HG03342 (cell line): ENCODE measurements at regions not wholly inside any gene's neighbourhood (a gene's known extent, or its start where the extent isn't known, plus 50 kb on each side); places are given as distances from the start of the nearest gene placed in this dataset.

Experiments used
- ATAC-seq: cut with Tn5 transposase; IDR thresholded peaks from one replicate; pipeline ENCODE4 v1.9.1; 2021; ENCODE audit warnings: mild to moderate bottlenecking, moderate library complexity; ENCODE audit not compliant: unreplicated experiment

DNA sequence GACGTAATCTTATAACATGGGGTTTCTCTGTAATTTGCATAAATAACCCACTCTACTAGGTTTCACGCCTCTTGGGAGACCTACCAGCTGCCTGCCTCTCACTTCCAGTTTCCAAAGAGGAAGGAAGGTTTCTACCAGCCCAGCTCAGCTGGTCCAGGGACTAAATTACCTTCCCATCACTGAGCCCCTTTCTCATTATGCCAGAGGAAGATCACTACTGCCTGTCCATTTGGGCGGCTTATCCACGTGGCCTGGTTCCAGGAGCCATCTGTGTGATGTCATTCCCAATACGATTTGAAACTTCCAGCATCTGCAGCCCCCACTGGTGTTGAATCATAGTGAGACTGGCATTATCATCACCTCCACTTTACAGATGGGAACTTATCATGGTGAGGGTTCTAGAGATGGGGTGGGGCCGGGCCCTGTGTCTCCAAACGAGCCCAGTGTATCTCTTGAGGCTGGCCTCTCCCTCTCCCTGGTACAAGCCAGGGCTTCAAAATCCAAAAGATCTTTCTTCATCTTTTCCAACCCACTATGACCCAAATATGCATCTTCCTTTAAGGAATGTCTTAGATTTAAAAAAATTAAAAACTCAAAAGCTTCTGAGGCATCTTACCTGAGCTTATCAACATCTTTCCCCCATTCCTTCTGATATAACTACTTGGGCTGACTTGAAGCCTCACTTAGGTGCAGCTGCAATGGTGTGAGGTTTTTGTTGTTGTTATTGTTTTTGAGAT is 140.8 kb downstream of the DDX1 start:
- ATAC-seq, result peak; percentile 96

- ATAC-seq, result no peak
Measured at GRCh38 chr2:15733867-15734673, 142.4 kb downstream of the DDX1 start.

GRCh38 chr2:15734674-15735483 is 143.2 kb downstream of the DDX1 start:
- no peak for ATAC-seq

- no peak for ATAC-seq
Measured at GRCh38 chr2:15735484-15736326, 144.0 kb downstream of the DDX1 start.

- ATAC-seq, result no peak
Measured at GRCh38 chr2:15736396-15737180, 144.9 kb downstream of the DDX1 start.

- no peak for ATAC-seq
Measured at GRCh38 chr2:15737314-15738224, 145.9 kb downstream of the DDX1 start.

- no peak for ATAC-seq
Measured at GRCh38 chr2:15738225-15738546, 146.5 kb downstream of the DDX1 start.

GRCh38 chr2:15738943-15739342 is 147.3 kb downstream of the DDX1 start:
- ATAC-seq, result no peak

DNA sequence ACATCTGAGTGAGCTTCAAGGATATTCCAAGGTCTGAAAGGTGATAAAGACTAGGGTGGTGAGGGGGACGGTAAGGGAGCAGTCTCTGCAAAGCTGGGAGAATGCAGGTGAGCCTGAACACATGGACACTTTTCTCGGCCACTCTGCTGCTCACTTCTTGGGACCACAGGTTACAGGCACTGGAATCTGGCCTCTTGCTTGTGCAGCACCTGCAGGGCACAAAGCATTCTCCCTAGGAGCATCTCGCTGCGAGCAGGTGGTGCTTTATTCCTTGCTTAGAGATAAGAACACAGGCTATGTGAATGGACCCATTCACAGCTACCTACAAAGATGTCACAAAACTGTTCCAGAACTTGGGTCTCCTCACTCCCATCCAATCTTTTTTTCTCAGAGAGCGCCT is 153.2 kb downstream of the DDX1 start:
- no peak for ATAC-seq

- no peak for ATAC-seq
Measured at GRCh38 chr2:15745350-15745749, 153.7 kb downstream of the DDX1 start.

DNA sequence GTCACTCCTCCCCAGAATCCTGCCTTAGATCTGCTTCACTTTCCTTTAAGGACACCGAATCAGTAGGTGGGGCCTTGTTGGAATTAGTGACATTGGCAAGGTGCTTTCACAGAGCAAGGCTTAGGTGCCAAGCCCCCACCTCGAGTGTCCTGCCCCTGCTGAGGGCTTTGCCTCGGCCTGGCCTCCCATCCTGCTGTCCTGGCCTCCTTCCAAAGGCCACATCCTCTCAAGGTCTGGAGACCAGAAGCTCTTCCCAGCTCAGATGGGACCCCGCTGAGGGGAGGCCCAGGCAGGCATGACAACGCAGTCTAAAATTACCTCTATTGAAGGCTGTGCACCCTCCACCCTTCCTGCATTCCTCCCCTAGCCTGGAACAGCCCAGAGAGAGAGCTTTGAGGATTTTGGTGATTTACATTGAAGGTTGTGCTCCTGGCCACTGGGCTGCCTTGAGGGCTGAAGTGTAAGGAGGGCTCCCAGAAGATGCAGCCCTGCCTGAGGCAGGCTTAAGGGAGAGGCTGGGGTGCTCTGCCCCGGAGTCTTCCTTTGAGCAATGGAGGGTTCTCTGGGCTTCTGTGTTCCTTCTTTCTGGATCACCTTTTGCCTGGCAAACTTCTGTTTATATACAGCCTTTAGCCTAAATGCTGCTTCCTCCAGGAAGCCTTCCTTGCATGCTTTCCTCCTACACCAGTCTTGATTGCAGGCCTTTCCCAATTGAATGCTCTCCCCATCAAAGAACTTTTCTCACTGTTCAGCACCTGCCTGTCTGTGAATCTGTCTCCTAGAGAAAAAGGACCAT is 154.4 kb downstream of the DDX1 start:
- ATAC-seq, result no peak

DNA sequence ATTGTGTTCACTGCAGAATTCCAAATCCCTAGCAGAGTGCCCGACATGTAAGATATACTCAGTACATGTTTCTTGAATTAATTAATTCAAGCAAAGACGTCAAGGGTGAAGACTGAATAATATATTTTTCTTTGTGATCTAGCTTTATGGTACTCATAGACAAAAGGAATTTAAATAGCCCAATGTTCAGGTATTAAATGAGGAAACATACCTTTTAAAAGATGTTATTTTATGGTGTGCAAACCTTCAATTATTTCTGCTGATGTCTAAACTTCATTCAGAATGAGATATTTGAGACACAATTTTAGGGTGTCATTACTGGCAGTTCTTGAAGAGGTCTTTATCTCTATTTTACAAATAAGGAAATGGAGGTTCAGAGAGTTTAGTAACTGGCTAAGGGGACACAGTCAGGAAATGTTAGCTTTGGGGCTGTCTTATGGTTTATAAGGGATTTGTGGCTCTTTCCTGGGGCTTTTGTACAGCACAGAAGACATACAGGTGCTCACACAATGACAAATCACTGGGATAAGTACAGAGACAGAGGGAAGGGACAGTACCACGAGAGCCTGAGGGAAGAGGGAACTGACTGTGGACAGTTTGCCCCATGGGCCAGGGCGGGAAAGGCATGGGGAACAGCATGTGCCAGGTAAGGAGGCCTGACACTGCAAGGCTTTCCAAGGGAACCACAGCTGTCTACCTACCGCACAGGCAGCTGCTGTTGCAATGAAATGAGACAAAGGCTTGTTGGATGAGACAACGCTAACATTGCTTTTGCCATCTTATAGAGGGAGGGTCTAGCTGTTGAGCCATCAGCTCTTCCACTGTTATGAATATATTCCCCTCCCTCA is 155.3 kb downstream of the DDX1 start:
- ATAC-seq, result no peak

GRCh38 chr2:15747603-15748471 is 156.2 kb downstream of the DDX1 start:
- no peak for ATAC-seq

DNA sequence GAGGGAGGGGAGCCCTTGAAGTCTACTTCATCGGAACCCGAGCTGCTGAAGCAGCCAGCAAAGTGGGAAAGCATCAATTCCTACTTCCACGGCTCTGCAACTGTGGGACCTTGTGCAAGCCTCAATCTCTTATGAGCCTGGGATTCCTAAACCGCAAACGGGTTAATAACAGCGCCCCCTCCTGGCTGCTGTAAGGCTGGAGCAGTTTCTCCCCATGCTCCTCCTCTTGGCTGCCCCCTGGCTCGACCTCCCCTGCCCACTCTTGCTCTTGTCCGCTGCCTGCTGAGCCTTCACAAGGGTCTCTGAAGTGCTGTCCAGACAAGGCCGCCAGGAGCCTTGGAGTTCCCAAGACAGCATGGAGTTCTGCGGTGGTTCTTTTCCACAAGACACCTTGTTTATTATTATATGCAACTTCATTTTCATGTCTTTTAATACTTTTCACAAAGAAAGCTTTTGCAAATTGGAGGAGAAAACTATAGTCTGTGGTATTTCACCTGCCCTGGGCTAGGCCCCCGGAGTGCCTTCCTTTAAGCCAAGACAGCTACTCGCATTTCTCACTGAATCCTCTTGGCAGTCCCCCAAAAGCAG is 157.2 kb downstream of the DDX1 start:
- ATAC-seq, result no peak

DNA sequence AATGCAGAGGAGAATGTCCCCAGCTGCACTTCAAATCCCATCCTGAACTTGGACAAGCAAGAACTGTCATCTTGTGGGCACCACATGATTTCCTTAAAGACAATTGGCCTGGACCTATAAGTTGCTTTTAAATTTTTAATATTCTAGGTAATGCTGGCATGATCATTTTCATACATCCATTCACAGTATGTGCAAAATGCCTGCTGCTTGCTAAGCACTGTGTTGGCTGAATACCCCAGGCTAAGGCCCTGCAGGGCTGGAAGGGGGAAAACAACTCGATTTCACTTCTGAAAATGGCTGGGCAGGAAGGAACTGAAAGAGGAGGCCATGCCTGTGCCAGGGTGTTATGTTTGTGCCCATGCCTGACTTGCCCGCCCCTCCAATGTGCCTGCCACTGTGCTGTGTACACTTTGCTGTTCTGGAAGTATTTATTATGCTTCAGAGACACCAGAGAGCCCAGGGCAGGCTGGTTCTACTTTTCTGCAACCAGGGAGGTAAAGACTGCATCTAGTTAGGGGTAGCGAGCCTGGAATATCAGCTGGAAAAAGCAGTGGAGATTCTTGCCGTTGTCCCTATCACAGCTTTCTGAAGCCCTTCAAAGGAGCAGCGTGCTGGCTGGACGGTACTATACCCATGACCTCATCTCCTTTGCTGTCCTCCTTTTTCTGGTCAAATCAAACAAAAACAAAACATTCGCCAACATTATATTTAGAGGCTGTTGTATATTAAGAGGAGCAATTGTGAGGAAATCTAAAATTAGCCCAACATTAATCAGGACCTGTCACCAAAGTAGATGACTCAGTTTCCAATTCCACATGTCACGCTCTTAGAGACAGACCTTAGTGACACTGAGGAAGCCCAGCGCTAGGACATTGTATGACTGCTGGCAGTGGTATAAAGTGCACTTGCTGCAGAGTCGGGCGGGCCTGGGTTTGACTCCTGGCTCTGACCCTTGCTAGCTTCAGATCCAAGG is 158.1 kb downstream of the DDX1 start:
- ATAC-seq, result no peak
